ENCODE measurements at regions not wholly inside any gene's neighbourhood (a gene's known extent, or its start where the extent isn't known, plus 50 kb on each side); places are given as distances from the start of the nearest gene placed in this dataset.

GRCh38 chr12:61891632-61892031 lies 368.6 kb upstream of the USP15 start:
- no peak for TF ChIP-seq CTCF (IDR thresholded peaks at IDR 0.05; ENCODE audit: low read depth, low read length)

DNA sequence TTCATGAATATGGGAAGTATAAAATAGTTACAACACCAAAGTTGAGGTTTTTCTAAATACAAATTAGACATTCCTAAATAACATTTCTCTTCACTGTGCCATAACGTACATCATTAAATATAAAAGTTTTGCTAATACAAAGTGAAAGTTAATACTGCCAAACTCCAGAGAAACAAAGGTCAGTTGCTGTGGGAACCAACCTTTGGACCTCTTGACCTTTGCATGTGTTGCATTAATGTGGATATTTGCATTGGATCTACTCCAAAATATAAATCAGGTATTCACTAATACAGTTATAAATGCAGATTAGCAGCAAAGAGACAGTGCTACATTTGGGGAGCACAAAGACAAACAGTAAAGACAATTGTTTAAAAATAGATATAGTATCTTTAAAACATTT lies 366.0 kb upstream of the USP15 start:
- Histone ChIP-seq H3K9me3 (ENCODE audit: low read depth) (no peaks in the 10 kb centered on the region), H3K36me3 (no peaks in the 10 kb centered on the region), H3K4me1 (ENCODE audit: low read depth) (no peaks in the 10 kb centered on the region), H3K27ac (no peak overlapping the region), H3K27me3 (no peaks in the 10 kb centered on the region), H3K4me3 (no peak overlapping the region)
- TF ChIP-seq CTCF (IDR thresholded peaks at IDR 0.05; ENCODE audit: low read depth, low read length) = no peak
- no peak for DNase-seq (ENCODE audit: low read depth in 1 of 2, low spot score in 1 of 2)

More at GRCh38 chr12:61891632-61892031, 368.6 kb upstream of the USP15 start:
- Histone ChIP-seq H3K4me1 (ENCODE audit: low read depth) (no peaks in the 10 kb centered on the region), H3K27me3 (no peaks in the 10 kb centered on the region), H3K27ac (no peak overlapping the region), H3K9me3 (ENCODE audit: low read depth) (no peaks in the 10 kb centered on the region), H3K36me3 (no peaks in the 10 kb centered on the region), H3K4me3 (no peak overlapping the region)
- no peak for DNase-seq (ENCODE audit: low read depth in 1 of 2, low spot score in 1 of 2)

DNA sequence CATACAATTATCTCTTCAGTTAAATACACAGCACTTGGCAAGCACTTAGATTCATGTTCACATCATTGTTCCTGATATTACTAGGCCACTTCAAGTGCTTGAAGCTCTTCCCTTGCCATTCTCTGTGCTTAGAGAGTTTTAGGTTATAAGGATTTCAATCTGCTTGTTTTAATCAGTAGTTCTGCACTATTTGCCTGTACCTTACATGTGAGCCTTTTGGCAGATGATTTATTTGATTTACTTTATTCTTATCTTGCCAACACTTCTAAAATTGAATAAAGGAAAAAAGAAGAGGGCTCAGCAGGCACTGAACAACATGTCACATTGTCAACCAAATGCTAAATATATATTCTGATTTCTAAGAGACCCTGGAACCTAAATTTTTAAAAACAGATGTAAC lies 363.8 kb upstream of the USP15 start:
- H3K27ac ChIP-seq = no peak overlapping the region
- DNase-seq (ENCODE audit: low read depth in 1 of 2, low spot score in 1 of 2) = no peak
- H3K4me1 ChIP-seq (ENCODE audit: low read depth) = no peaks in the 10 kb centered on the region
- no peak overlapping the region for H3K4me3 ChIP-seq
- no peaks in the 10 kb centered on the region for H3K9me3 ChIP-seq (ENCODE audit: low read depth)
- no peaks in the 10 kb centered on the region for H3K36me3 ChIP-seq
- no peak for TF ChIP-seq CTCF (IDR thresholded peaks at IDR 0.05; ENCODE audit: low read depth, low read length)
- H3K27me3 ChIP-seq = no peaks in the 10 kb centered on the region

DNA sequence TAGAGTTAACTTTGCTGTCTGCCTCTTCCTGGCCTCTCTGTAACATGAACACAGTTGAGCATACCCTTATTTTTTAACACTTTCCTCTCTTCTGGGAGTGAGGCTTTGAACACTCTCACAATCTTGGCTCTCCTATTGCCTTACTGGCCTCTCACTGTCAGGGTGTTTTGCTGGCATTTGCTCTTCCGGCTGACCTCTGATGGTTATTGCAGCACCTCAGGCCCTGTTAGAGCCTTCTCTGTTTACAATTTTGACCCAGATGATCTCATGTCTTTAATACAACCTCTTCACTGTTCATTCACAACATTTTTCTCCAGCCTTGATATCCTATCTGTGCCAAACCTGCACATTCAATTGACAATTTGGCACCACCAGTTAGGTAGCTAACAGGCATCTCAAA lies 357.8 kb upstream of the USP15 start:
- no peak for DNase-seq (ENCODE audit: low read depth in 1 of 2, low spot score in 1 of 2)
- TF ChIP-seq CTCF (IDR thresholded peaks at IDR 0.05; ENCODE audit: low read depth, low read length) = no peak
- no peaks in the 10 kb centered on the region for H3K36me3 ChIP-seq
- H3K9me3 ChIP-seq (ENCODE audit: low read depth) = no peaks in the 10 kb centered on the region
- no peak overlapping the region for H3K4me3 ChIP-seq
- H3K27me3 ChIP-seq = no peaks in the 10 kb centered on the region
- H3K27ac ChIP-seq = no peak overlapping the region
- H3K4me1 ChIP-seq (ENCODE audit: low read depth) = no peaks in the 10 kb centered on the region

GRCh38 chr12:61911113-61911512 lies 349.1 kb upstream of the USP15 start:
- H3K36me3 ChIP-seq = no peaks in the 10 kb centered on the region
- H3K4me3 ChIP-seq = no peak overlapping the region
- TF ChIP-seq CTCF (IDR thresholded peaks at IDR 0.05; ENCODE audit: low read depth, low read length) = no peak
- no peak overlapping the region for H3K27ac ChIP-seq
- no peaks in the 10 kb centered on the region for H3K9me3 ChIP-seq (ENCODE audit: low read depth)
- no peak for DNase-seq (ENCODE audit: low read depth in 1 of 2, low spot score in 1 of 2)
- H3K4me1 ChIP-seq (ENCODE audit: low read depth) = no peaks in the 10 kb centered on the region
- no peaks in the 10 kb centered on the region for H3K27me3 ChIP-seq

GRCh38 chr12:61915420-61915819 lies 344.8 kb upstream of the USP15 start:
- TF ChIP-seq CTCF (IDR thresholded peaks at IDR 0.05; ENCODE audit: low read depth, low read length) = no peak
- no peaks in the 10 kb centered on the region for H3K9me3 ChIP-seq (ENCODE audit: low read depth)
- no peaks in the 10 kb centered on the region for H3K36me3 ChIP-seq
- no peaks in the 10 kb centered on the region for H3K27me3 ChIP-seq
- H3K4me1 ChIP-seq (ENCODE audit: low read depth) = no peaks in the 10 kb centered on the region
- no peak overlapping the region for H3K4me3 ChIP-seq
- H3K27ac ChIP-seq = no peak overlapping the region
- DNase-seq (ENCODE audit: low read depth in 1 of 2, low spot score in 1 of 2) = no peak
